ENCODE measurements at regions not wholly inside any gene's neighbourhood (a gene's known extent, or its start where the extent isn't known, plus 50 kb on each side); places are given as distances from the start of the nearest gene placed in this dataset.

DNA sequence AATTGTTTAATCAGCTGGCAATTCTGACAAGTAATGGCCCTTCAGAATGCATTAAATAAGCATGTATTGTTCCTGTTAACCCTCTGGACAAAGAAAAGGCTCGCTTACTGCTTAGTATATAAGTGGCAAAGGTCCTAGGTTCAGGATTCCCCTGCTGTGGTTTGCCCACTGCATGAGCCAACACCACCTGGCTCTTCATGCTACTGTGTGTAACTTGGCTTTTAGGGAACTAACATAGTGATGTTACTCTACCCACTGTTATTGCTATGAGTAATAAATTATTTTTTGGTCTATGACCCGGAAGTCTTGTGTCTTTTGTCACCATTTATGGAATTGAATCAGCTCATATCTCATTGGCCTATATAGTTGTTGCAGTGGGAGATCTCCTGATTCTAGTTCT, 791.7 kb upstream of the PHF14 start:
- Histone ChIP-seq H4K20me1 (ENCODE audit: insufficient read depth, low read length) (no peaks in the 10 kb centered on the region), H3K79me1 (ENCODE audit: low read depth in 1 of 2, low read length in 2 of 2) (no peaks in the 10 kb centered on the region), H4K91ac (ENCODE audit: insufficient read depth, low read depth, low read length) (no peak overlapping the region), H3K14ac (replicated peaks; ENCODE audit: low read depth, low read length) (no peak overlapping the region), H3K4me3 (ENCODE audit: insufficient read depth, low read depth, low read length) (no peak overlapping the region), H3K18ac (ENCODE audit: low read depth, low read length) (no peak overlapping the region), H2AFZ (replicated peaks; ENCODE audit: low read length, poor library complexity) (no peak overlapping the region), H2AK9ac (replicated peaks; ENCODE audit: low read depth, low read length, poor library complexity) (no peak overlapping the region), H3K9me3 (ENCODE audit: control insufficient read depth, insufficient read depth, low read length) (peaks cover 3% of the 10 kb centered on the region; the same call in 1 of the 2 replicates), H2BK120ac (ENCODE audit: low read depth, low read length) (no peak overlapping the region), H3K4me1 (ENCODE audit: control insufficient read depth, insufficient read depth, low read length) (no peaks in the 10 kb centered on the region), H3K27ac (ENCODE audit: insufficient read depth, low read length) (no peak overlapping the region), H2AK5ac (ENCODE audit: low read depth, low read length) (no peak overlapping the region), H3K9ac (ENCODE audit: low read depth, low read length) (no peak overlapping the region), H4K5ac (ENCODE audit: low read depth, low read length) (no peak overlapping the region), H3K4me2 (ENCODE audit: low read depth, low read length) (no peak overlapping the region), H2BK5ac (ENCODE audit: low read depth, low read length, poor library complexity, severe bottlenecking) (no peak overlapping the region), H2BK20ac (ENCODE audit: low read depth, low read length) (no peak overlapping the region), H2BK15ac (ENCODE audit: low read depth, low read length) (no peak overlapping the region), H3K56ac (ENCODE audit: extremely low read depth, insufficient read depth, low read length) (no peak overlapping the region), H3K4ac (ENCODE audit: low read depth, low read length) (no peak overlapping the region), H3K36me3 (ENCODE audit: control insufficient read depth, insufficient read depth, low read length) (no peaks in the 10 kb centered on the region), H3K23ac (ENCODE audit: low read depth, low read length) (no peak overlapping the region), H3K27me3 (ENCODE audit: control insufficient read depth, insufficient read depth, low read length) (no peaks in the 10 kb centered on the region), H3K9me1 (ENCODE audit: insufficient read depth, low read length) (no peaks in the 10 kb centered on the region), H4K8ac (ENCODE audit: low read depth in 2 of 2, low read length in 2 of 2) (no peak overlapping the region)
- TF ChIP-seq BHLHE40 (IDR thresholded peaks at IDR 0.05; ENCODE audit: low read depth, low read length) (no peak), RAD21 (IDR thresholded peaks at IDR 0.05; ENCODE audit: low read length) (no peak), RFX5 (IDR thresholded peaks at IDR 0.05; ENCODE audit: low read depth, low read length) (no peak), MAFK (IDR thresholded peaks at IDR 0.05; ENCODE audit: low read depth, low read length) (no peak), FOS (IDR thresholded peaks at IDR 0.05; ENCODE audit: low read depth, low read length) (no peak), CEBPB (IDR thresholded peaks at IDR 0.05; ENCODE audit: low read depth, low read length) (no peak), RCOR1 (IDR thresholded peaks at IDR 0.05; ENCODE audit: insufficient replicate concordance, low read length) (no peak), CHD1 (IDR thresholded peaks at IDR 0.05; ENCODE audit: low read depth, low read length) (no peak), MXI1 (IDR thresholded peaks at IDR 0.05; ENCODE audit: borderline replicate concordance, low read depth, low read length) (no peak), NFE2L2 (IDR thresholded peaks at IDR 0.05; ENCODE audit: low read depth, low read length) (no peak), POLR2A (IDR thresholded peaks at IDR 0.05; ENCODE audit: low read depth, low read length) (no peak), MAZ (IDR thresholded peaks at IDR 0.05; ENCODE audit: borderline replicate concordance, low read depth, low read length) (no peak), SMC3 (IDR thresholded peaks at IDR 0.05; ENCODE audit: low read depth, low read length) (no peak)
- TF ChIP-seq, protein P1, sequence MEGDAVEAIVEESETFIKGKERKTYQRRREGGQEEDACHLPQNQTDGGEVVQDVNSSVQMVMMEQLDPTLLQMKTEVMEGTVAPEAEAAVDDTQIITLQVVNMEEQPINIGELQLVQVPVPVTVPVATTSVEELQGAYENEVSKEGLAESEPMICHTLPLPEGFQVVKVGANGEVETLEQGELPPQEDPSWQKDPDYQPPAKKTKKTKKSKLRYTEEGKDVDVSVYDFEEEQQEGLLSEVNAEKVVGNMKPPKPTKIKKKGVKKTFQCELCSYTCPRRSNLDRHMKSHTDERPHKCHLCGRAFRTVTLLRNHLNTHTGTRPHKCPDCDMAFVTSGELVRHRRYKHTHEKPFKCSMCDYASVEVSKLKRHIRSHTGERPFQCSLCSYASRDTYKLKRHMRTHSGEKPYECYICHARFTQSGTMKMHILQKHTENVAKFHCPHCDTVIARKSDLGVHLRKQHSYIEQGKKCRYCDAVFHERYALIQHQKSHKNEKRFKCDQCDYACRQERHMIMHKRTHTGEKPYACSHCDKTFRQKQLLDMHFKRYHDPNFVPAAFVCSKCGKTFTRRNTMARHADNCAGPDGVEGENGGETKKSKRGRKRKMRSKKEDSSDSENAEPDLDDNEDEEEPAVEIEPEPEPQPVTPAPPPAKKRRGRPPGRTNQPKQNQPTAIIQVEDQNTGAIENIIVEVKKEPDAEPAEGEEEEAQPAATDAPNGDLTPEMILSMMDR (conservative IDR thresholded peaks at IDR 0.05; ENCODE audit: low read depth, low read length): no peak
- TF ChIP-seq, protein P2, sequence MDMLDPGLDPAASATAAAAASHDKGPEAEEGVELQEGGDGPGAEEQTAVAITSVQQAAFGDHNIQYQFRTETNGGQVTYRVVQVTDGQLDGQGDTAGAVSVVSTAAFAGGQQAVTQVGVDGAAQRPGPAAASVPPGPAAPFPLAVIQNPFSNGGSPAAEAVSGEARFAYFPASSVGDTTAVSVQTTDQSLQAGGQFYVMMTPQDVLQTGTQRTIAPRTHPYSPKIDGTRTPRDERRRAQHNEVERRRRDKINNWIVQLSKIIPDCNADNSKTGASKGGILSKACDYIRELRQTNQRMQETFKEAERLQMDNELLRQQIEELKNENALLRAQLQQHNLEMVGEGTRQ (IDR thresholded peaks at IDR 0.05; ENCODE audit: low read depth, low read length): no peak
- TF ChIP-seq, protein P3, sequence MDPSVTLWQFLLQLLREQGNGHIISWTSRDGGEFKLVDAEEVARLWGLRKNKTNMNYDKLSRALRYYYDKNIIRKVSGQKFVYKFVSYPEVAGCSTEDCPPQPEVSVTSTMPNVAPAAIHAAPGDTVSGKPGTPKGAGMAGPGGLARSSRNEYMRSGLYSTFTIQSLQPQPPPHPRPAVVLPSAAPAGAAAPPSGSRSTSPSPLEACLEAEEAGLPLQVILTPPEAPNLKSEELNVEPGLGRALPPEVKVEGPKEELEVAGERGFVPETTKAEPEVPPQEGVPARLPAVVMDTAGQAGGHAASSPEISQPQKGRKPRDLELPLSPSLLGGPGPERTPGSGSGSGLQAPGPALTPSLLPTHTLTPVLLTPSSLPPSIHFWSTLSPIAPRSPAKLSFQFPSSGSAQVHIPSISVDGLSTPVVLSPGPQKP (IDR thresholded peaks at IDR 0.05; ENCODE audit: borderline replicate concordance, low read depth, low read length): no peak
- no CpG with 5 or more reads among the region's 2 CpGs for WGBS, 2 experiments (ENCODE audit: extremely low coverage in 2 of 2, insufficient read length in 1 of 2)
- intact Hi-C loops (cut with micrococcal nuclease) (no loop called here), in situ Hi-C loops (cut with MboI; ENCODE audit: low sequenced_read_pairs) (no loop called here), dilution Hi-C loops (cut with HindIII; ENCODE audit: low sequenced_read_pairs, unreplicated experiment) (no loop called here)
- DNase-seq (no peak), ATAC-seq (ENCODE audit: low read depth) (no peak)
- BruUV-seq (replicated peaks): no TSS peak
- ChIA-PET POLR2A (ENCODE audit: unreplicated experiment) (no interaction called here), CTCF (no interaction called here)

All from IMR-90 (cell line).